ENCODE measurements at regions not wholly inside any gene's neighbourhood (a gene's known extent, or its start where the extent isn't known, plus 50 kb on each side); places are given as distances from the start of the nearest gene placed in this dataset.
A peak's percentile ranks its signal among the peaks of the same experiment; 100 is the strongest.

GRCh38 chr1:55333461-55333860, 118.3 kb upstream of the USP24 start:
- DNase-seq, result no peak

- no peak for DNase-seq
Measured at GRCh38 chr1:55331351-55331750, 116.2 kb upstream of the USP24 start.

- no peak for DNase-seq
Measured at GRCh38 chr1:55329808-55330432, 114.8 kb upstream of the USP24 start.

GRCh38 chr1:55329091-55329490, 113.9 kb upstream of the USP24 start:
- DNase-seq, result peak in 1 of 2 experiments; percentile 33

GRCh38 chr1:55326496-55327243, 111.5 kb upstream of the USP24 start:
- DNase-seq, result no peak

- no peak for DNase-seq
Measured at GRCh38 chr1:55323760-55324159, 108.6 kb upstream of the USP24 start.

GRCh38 chr1:55322842-55323241, 107.7 kb upstream of the USP24 start:
- no peak for DNase-seq

- no peak for DNase-seq
Measured at GRCh38 chr1:55321942-55322341, 106.8 kb upstream of the USP24 start.

- no peak for DNase-seq
Measured at GRCh38 chr1:55320891-55321290, 105.7 kb upstream of the USP24 start.

- no peak for DNase-seq
Measured at GRCh38 chr1:55318116-55318817, 103.1 kb upstream of the USP24 start.

GRCh38 chr1:55317673-55318072, 102.5 kb upstream of the USP24 start:
- DNase-seq, result no peak

GRCh38 chr1:55316947-55317662, 101.9 kb upstream of the USP24 start:
- no peak for DNase-seq

GRCh38 chr1:55316502-55316901, 101.3 kb upstream of the USP24 start:
- DNase-seq, result no peak

GRCh38 chr1:55315552-55315951, 100.4 kb upstream of the USP24 start:
- no peak for DNase-seq

- no peak for DNase-seq
Measured at GRCh38 chr1:55314740-55315139, 99.6 kb upstream of the USP24 start.

GRCh38 chr1:55313903-55314302, 98.7 kb upstream of the USP24 start:
- DNase-seq, result no peak

GRCh38 chr1:55311979-55312378, 96.8 kb upstream of the USP24 start:
- DNase-seq, result no peak

GRCh38 chr1:55311057-55311641, 96.0 kb upstream of the USP24 start:
- DNase-seq, result no peak

GRCh38 chr1:55310505-55310971, 95.4 kb upstream of the USP24 start:
- DNase-seq, result no peak

GRCh38 chr1:55309786-55310504, 94.8 kb upstream of the USP24 start:
- no peak for DNase-seq

- DNase-seq, result no peak
Measured at GRCh38 chr1:55309053-55309452, 93.9 kb upstream of the USP24 start.

GRCh38 chr1:55305735-55306134, 90.6 kb upstream of the USP24 start:
- no peak for DNase-seq

Measured in cerebellar nuclear complex (tissue), 1 donor.